PC-9 (cell line): ENCODE measurements at regions not wholly inside any gene's neighbourhood (a gene's known extent, or its start where the extent isn't known, plus 50 kb on each side); places are given as distances from the start of the nearest gene placed in this dataset.

ENCODE experiments used
- CTCF ChIP-seq: fragments of 200-600 bp; sonication (generic); conservative IDR thresholded peaks from 2 replicates; pipeline ENCODE4 v1.6.1; 2017; ENCODE audit warnings: mixed run types, antibody characterized with exemption, mild to moderate bottlenecking, moderate library complexity
- EZH2 ChIP-seq: fragments of 200-600 bp; sonication (generic); IDR thresholded peaks from 2 replicates; pipeline ENCODE4 v1.8.0; 2017; ENCODE audit warnings: antibody characterized with exemption, low read depth

- no peak for TF ChIP-seq CTCF
- no peak for TF ChIP-seq EZH2
Observed at GRCh38 chr10:29737074-29737593, 102.4 kb upstream of the SVIL start.
